IMR-90 (cell line): ENCODE measurements at regions not wholly inside any gene's neighbourhood (a gene's known extent, or its start where the extent isn't known, plus 50 kb on each side); places are given as distances from the start of the nearest gene placed in this dataset.

Experiments used
- ATAC-seq: fragments of 200-7000 bp; cut with Tn5 transposase; 2 replicates; pipeline ENCODE4 v1.9.1; 2020; ENCODE audit warnings: low read depth, mild to moderate bottlenecking, moderate library complexity
- BruUV-seq: library from RNA; stranded (reverse); fragments of 400-500 nt; replicated peaks from 2 replicates; lab custom pipeline; 2021; lab: Mats Ljungman, UMichigan
- CTCF ChIA-PET: fragments of 300-600 bp; formaldehyde crosslinking; extraction: SDS; loops from one replicate; lab custom pipeline; 2021; ENCODE audit warnings: antibody characterized with exemption; lab: Yijun Ruan, JAX
- POLR2A ChIA-PET: fragments of 300-600 bp; sonication (Branson Sonifier 250); formaldehyde crosslinking; loops from one replicate; lab custom pipeline; 2022; ENCODE audit warnings: antibody characterized with exemption; ENCODE audit not compliant: unreplicated experiment; lab: Charles Lee
- DNase-seq: peaks from one replicate; pipeline ENCODE4 v3.0.0; 2013
- H2AFZ ChIP-seq: replicated peaks from 2 replicates; pipeline ENCODE3; 2013; ENCODE audit warnings: low read length, mild to moderate bottlenecking; ENCODE audit not compliant: poor library complexity
- H2AK5ac ChIP-seq: 2 replicates; pipeline ENCODE4 v1.6.1; 2013; ENCODE audit warnings: low read depth, low read length, inconsistent platforms
- H2AK9ac ChIP-seq: replicated peaks from 2 replicates; pipeline ENCODE3; 2013; ENCODE audit warnings: mild to moderate bottlenecking, low read depth, low read length, moderate library complexity; ENCODE audit not compliant: poor library complexity
- H2BK120ac ChIP-seq: 2 replicates; pipeline ENCODE4 v1.6.1; 2013; ENCODE audit warnings: low read depth, low read length, inconsistent platforms
- H2BK15ac ChIP-seq: 3 replicates; pipeline ENCODE4 v1.6.1; 2013; ENCODE audit warnings: low read depth, low read length, inconsistent platforms
- H2BK20ac ChIP-seq: 2 replicates; pipeline ENCODE4 v1.6.1; 2013; ENCODE audit warnings: low read depth, mild to moderate bottlenecking, inconsistent platforms, low read length, moderate library complexity
- H2BK5ac ChIP-seq: 2 replicates; pipeline ENCODE4 v1.6.1; 2013; ENCODE audit warnings: mild to moderate bottlenecking, low read depth, low read length, inconsistent platforms; ENCODE audit not compliant: poor library complexity, severe bottlenecking
- H3K14ac ChIP-seq: replicated peaks from 2 replicates; pipeline ENCODE4 v1.6.1; 2013; ENCODE audit warnings: low read depth, low read length, inconsistent platforms
- H3K18ac ChIP-seq: 2 replicates; pipeline ENCODE4 v1.6.1; 2013; ENCODE audit warnings: low read depth, low read length, control low read depth
- H3K23ac ChIP-seq: 2 replicates; pipeline ENCODE4 v1.6.1; 2013; ENCODE audit warnings: low read depth, low read length, inconsistent platforms
- H3K27ac ChIP-seq: 2 replicates; pipeline ENCODE4 v1.5.1; 2013; ENCODE audit warnings: mild to moderate bottlenecking, control low read depth, low read length; ENCODE audit not compliant: insufficient read depth
- H3K27me3 ChIP-seq: 2 replicates; pipeline ENCODE4 v1.6.1; 2013; ENCODE audit warnings: low read length; ENCODE audit not compliant: control insufficient read depth, insufficient read depth
- H3K36me3 ChIP-seq: 2 replicates; pipeline ENCODE4 v1.6.1; 2013; ENCODE audit warnings: low read length, mixed read lengths; ENCODE audit not compliant: control insufficient read depth, insufficient read depth
- H3K4ac ChIP-seq: 2 replicates; pipeline ENCODE4 v1.6.1; 2013; ENCODE audit warnings: low read depth, low read length, inconsistent platforms
- H3K4me1 ChIP-seq: 2 replicates; pipeline ENCODE4 v1.6.1; 2013; ENCODE audit warnings: low read length, mixed read lengths; ENCODE audit not compliant: control insufficient read depth, insufficient read depth
- H3K4me2 ChIP-seq: 2 replicates; pipeline ENCODE4 v1.6.1; 2013; ENCODE audit warnings: low read depth, mild to moderate bottlenecking, control low read depth, low read length, moderate library complexity
- H3K4me3 ChIP-seq: 2 replicates; pipeline ENCODE4 v1.5.1; 2013; ENCODE audit warnings: low read depth, mild to moderate bottlenecking, control low read depth, low read length, moderate library complexity; ENCODE audit not compliant: insufficient read depth
- H3K56ac ChIP-seq: 2 replicates; pipeline ENCODE4 v1.6.1; 2013; ENCODE audit warnings: low read length, inconsistent platforms; ENCODE audit not compliant: insufficient read depth; ENCODE audit errors: extremely low read depth
- H3K79me1 ChIP-seq, 2 experiments: 2 replicates each; pipeline ENCODE4 v1.6.1; 2013; ENCODE audit warnings: low read length in 2 of 2, inconsistent platforms in 1 of 2, low read depth in 1 of 2
- H3K9ac ChIP-seq: 2 replicates; pipeline ENCODE4 v1.6.1; 2013; ENCODE audit warnings: low read depth, low read length, control low read depth
- H3K9me1 ChIP-seq: 2 replicates; pipeline ENCODE4 v1.6.1; 2013; ENCODE audit warnings: low read length, inconsistent platforms; ENCODE audit not compliant: insufficient read depth
- H3K9me3 ChIP-seq: 2 replicates; pipeline ENCODE4 v1.6.1; 2013; ENCODE audit warnings: low read length; ENCODE audit not compliant: control insufficient read depth, insufficient read depth
- H4K20me1 ChIP-seq: 2 replicates; pipeline ENCODE4 v1.6.1; 2013; ENCODE audit warnings: low read length, inconsistent platforms; ENCODE audit not compliant: insufficient read depth
- H4K5ac ChIP-seq: 2 replicates; pipeline ENCODE4 v1.6.1; 2013; ENCODE audit warnings: mild to moderate bottlenecking, low read depth, low read length, control low read depth
- H4K8ac ChIP-seq, 2 experiments: 2 replicates each; pipeline ENCODE4 v1.6.1; 2013; ENCODE audit warnings: low read depth in 2 of 2, low read length in 2 of 2, control low read depth in 1 of 2, inconsistent platforms in 1 of 2
- H4K91ac ChIP-seq: 2 replicates; pipeline ENCODE4 v1.6.1; 2013; ENCODE audit warnings: low read depth, low read length, inconsistent platforms; ENCODE audit not compliant: insufficient read depth
- MAZ ChIP-seq: IDR thresholded peaks from 2 replicates; pipeline ENCODE4 v1.6.1; 2012; ENCODE audit warnings: low read depth, mild to moderate bottlenecking, low read length, improper control_type of control experiment, moderate library complexity, borderline replicate concordance
- WGBS, 2 experiments: methylation state at CpG; one replicate each; pipeline versions ENCODE4 v1.1.5 to v1.1.7; 2013; ENCODE audit warnings: missing lambda C conversion rate in 2 of 2; ENCODE audit not compliant: insufficient read length in 1 of 2; ENCODE audit errors: extremely low coverage in 2 of 2; 5-methylcytosine and 5-hydroxymethylcytosine counted together
- dilution Hi-C: fragments of 300-500 bp; cut with HindIII; formaldehyde crosslinking; loops from one replicate; pipeline ENCODE4 v1.14.3; 2018; ENCODE audit warnings: low sequenced_read_pairs; ENCODE audit not compliant: unreplicated experiment
- in situ Hi-C: fragments of 300-500 bp; cut with MboI; formaldehyde crosslinking; loops from 3 replicates; pipeline ENCODE4 v1.14.3; 2019; ENCODE audit warnings: low sequenced_read_pairs, inconsistent platforms, mixed read lengths
- intact Hi-C: fragments of 100-400 bp; cut with micrococcal nuclease; formaldehyde crosslinking; loops from 2 replicates; pipeline ENCODE4 v1.10.0; 2022

- no peak overlapping the region for H2BK15ac ChIP-seq
- no peaks in the 10 kb centered on the region for H3K27me3 ChIP-seq
- H3K4me1 ChIP-seq = no peaks in the 10 kb centered on the region
- no peak overlapping the region for H3K23ac ChIP-seq
- H3K4ac ChIP-seq = no peak overlapping the region
- no CpG with 5 or more reads among the region's 1 CpG for WGBS, 2 experiments
- H2BK120ac ChIP-seq = no peak overlapping the region
- H3K27ac ChIP-seq = no peak overlapping the region
- H3K9ac ChIP-seq = no peak overlapping the region
- no peak overlapping the region for H2AFZ ChIP-seq
- BruUV-seq = no TSS peak
- H3K56ac ChIP-seq = no peak overlapping the region
- H4K91ac ChIP-seq = no peak overlapping the region
- H2AK5ac ChIP-seq = no peak overlapping the region
- ChIA-PET POLR2A (no interaction called here), CTCF (no interaction called here)
- H3K4me2 ChIP-seq = no peak overlapping the region
- no peaks in the 10 kb centered on the region for H3K79me1 ChIP-seq
- TF ChIP-seq MAZ = no peak
- DNase-seq (no peak), ATAC-seq (no peak)
- no peak overlapping the region for H3K4me3 ChIP-seq
- intact Hi-C loops = no loop called here
- no peaks in the 10 kb centered on the region for H3K9me1 ChIP-seq
- no peak overlapping the region for H2AK9ac ChIP-seq
- in situ Hi-C loops = no loop called here
- H2BK20ac ChIP-seq = no peak overlapping the region
- no peaks in the 10 kb centered on the region for H4K20me1 ChIP-seq
- dilution Hi-C loops = no loop called here
- H3K14ac ChIP-seq = no peak overlapping the region
- no peak overlapping the region for H4K8ac ChIP-seq
- H2BK5ac ChIP-seq = no peak overlapping the region
- H3K18ac ChIP-seq = no peak overlapping the region
- no peaks in the 10 kb centered on the region for H3K36me3 ChIP-seq
- peaks cover 17% of the 10 kb centered on the region for H3K9me3 ChIP-seq
- H4K5ac ChIP-seq = no peak overlapping the region
These were observed 343.4 kb upstream of the IRX1 start for GRCh38 chr5:3252235-3252634.
